NCI-H128 (cell line): ENCODE measurements at regions not wholly inside any gene's neighbourhood (a gene's known extent, or its start where the extent isn't known, plus 50 kb on each side); places are given as distances from the start of the nearest gene placed in this dataset.

ENCODE experiments used
- DNase-seq: peaks from one replicate; lab custom pipeline; 2025; ENCODE audit not compliant: unreplicated experiment; lab: John Stamatoyannopoulos, UW

DNA sequence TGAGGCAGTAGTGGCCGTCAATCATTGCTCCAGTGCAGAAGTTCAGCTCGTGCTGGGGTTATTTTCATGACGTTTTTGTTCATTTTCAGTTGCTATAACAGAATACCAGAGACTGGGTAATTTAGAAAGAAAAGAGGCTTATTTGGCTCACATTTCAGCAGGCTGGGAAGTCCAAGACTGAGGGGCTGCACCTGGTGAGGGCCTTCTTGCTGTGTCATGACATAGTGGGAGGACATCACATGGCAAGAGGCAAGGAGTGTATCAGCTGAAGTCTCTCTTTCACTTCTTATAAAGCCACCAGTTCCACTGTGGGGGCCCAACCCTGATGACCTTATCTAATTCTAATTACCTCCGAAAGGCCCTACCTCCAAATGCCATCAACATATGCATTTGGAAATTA, 58.0 kb upstream of the DPP10 start:
- DNase-seq: no peak

DNA sequence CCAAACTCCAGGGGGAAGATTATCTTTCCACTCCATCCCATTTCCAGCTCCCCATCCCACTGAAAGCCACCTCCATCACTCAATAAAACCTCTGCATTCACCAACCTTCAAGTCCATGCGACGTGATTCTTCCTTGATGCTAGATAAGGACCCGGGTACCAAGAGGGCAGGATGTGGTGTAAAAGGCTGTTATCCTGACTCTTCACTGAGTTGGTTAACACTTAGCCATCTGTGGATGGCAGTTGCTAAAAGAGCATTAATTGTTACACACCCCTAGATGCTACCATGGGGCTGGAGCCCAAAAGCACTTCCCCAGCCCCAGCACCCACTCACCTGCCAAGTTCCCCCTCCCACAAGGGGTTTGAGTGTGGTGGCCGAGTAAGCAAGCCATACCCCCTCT, 53.4 kb upstream of the DPP10 start:
- DNase-seq: no peak
